CD4-positive, alpha-beta T cell treated with Interleukin-21 for 1 hour (primary cell): ENCODE measurements at regions not wholly inside any gene's neighbourhood (a gene's known extent, or its start where the extent isn't known, plus 50 kb on each side); places are given as distances from the start of the nearest gene placed in this dataset.
"Not testable (repeated sequence)": the region's sequence is repeated elsewhere in the genome, so short reads cannot be mapped to it uniquely, and the experiment has no call there.

ENCODE experiments used
- DNase-seq: peaks from one replicate; pipeline ENCODE4 v3.0.0-alpha.2; 2020

DNA sequence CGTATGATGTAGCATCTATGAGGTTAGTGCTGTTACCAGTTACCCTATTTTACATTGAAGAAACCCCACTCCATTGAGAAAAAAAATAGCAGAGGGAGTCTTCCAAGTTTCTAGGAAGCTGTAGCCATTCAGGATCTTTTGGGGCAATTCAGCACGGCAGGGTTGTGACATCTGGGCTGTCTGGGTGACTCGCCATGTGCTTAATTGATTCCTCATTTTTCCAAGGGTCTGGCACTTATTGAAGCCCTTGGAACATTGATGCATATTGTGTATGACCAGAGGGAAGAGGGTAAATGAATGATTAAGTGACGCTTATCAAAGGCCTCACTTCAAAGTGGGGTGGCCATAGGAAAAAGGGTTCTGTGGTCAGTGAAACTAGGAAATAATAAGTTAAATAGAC, 248.7 kb downstream of the ARHGAP12 start:
- DNase-seq = no peak

GRCh38 chr10:31678575-31679516, 249.8 kb downstream of the ARHGAP12 start:
- DNase-seq = no peak

DNA sequence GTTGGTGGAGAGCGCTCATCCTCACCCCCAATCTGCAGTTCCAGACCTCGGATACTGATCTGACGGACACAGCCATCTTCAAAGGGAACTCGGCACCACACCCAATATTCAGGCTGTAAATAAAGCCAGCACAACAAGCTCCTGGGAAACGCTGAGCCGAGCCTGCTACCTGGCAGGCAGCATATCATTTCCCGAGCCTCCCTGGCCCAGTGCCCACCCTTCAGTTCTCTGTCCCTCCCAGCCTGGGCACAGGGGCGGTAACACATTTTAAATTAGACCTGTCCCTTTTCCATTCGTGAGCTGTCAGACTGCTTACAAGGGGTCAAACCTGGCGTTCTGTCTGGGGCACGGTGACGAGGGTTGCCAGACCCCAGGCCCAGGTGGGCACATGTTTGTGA, 250.5 kb downstream of the ARHGAP12 start:
- DNase-seq = no peak

GRCh38 chr10:31677195-31678138, 251.2 kb downstream of the ARHGAP12 start:
- DNase-seq = no peak

GRCh38 chr10:31675726-31676125, 252.9 kb downstream of the ARHGAP12 start:
- no peak for DNase-seq

GRCh38 chr10:31669357-31669756, 259.3 kb downstream of the ARHGAP12 start:
- no peak for DNase-seq

GRCh38 chr10:31668326-31668725, 260.3 kb downstream of the ARHGAP12 start:
- DNase-seq = no peak

- not testable (repeated sequence) for DNase-seq
Observed at GRCh38 chr10:31665764-31666279, 262.8 kb downstream of the ARHGAP12 start.

GRCh38 chr10:31664803-31665202, 263.8 kb downstream of the ARHGAP12 start:
- no peak for DNase-seq

DNA sequence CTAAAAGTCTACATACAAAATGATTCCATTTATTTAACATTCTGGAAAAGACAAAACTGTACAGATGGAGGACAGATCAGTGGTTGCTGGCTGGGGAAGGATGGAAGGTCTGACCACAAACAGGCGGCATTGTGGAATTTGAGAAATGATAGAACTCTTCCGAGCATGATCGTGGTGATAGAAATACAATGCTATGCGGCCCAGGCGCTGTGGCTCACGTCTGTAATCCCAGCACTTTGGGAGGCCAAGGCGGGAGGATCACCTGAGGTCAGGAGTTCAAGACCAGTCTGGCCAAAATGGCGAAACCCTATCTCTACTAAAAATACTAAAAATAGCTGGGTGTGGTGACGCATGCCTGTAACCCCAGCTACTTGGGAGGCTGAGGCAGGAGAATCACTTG, 264.6 kb downstream of the ARHGAP12 start:
- DNase-seq = not testable (repeated sequence)

DNA sequence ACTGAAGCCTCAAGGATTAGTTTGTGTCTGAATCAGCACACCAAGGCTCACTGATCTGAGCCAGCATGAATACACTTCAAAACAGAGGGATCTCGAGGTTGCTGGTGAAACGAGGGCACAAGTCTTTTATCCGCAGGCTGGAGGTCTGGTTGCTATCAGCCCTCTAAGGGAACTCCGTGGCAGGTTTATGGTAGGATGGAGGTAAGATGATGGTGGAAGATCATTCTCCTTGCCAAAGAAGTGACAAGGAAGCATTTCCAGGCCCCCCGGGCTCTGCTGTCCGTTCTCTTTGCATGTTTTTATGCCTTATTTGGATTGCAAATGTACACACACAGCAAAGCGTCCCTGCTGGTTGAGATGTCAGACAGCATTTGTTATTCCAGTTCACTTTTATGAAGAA, 268.3 kb downstream of the ARHGAP12 start:
- no peak for DNase-seq

DNA sequence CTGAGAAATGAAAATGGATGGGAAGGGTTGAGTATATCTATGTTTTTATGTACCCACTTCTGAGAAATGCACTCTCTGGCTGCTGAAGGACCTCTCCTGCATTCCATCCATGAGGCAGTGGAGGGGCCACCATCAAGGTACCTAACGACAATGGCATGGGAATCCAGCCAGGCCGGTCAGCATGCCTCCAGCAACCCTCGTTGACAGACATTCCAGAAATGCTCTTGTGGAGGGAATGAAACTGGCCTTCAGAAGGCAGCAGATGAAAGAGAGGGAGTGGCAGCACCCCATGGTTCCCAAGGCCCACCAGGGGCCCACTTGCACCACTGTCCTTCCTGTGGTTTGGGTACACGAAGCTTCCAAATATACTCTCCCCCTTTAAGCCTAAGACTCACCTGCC, 269.0 kb downstream of the ARHGAP12 start:
- DNase-seq = no peak

DNA sequence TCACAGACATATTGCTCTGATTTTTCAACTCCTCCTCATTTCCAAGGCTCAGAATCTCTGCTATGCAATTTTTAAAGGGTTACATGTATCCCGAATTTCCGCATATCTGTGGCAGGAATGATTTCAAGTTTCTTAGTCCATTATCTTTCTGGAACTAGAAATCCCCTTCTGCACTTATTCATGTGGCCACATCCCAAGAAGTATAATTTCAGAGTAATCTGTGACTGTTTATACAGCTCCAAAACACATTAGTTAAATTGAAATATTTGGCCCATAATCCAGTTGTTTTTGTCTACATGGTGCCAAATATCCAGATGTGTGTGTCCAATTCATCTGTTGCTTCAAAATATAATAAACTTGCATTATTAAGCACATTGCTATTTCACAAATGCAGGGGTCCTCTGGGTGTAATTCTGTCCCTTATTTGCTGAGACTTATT, 271.2 kb downstream of the ARHGAP12 start:
- no peak for DNase-seq

- no peak for DNase-seq
Observed at GRCh38 chr10:31656851-31657433, 271.7 kb downstream of the ARHGAP12 start.

DNA sequence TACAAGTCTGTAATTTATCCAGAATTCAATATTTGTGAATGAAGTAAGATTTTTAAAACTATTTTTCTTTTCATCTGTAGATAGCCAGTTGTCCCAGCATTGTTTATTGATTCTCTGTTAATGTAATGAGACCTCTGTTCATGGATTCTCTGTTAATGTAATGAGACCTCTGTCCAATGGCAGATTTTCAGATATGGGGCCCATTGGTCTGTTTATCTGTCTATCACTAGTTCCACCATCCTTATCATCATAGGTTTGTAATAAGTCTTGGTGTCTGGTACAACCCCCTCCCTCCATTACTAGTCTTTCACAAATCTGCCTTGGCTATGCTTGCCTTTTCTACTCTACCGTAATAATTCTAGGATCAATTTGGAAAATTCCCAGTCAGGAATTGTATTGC, 276.6 kb downstream of the ARHGAP12 start:
- no peak for DNase-seq

DNA sequence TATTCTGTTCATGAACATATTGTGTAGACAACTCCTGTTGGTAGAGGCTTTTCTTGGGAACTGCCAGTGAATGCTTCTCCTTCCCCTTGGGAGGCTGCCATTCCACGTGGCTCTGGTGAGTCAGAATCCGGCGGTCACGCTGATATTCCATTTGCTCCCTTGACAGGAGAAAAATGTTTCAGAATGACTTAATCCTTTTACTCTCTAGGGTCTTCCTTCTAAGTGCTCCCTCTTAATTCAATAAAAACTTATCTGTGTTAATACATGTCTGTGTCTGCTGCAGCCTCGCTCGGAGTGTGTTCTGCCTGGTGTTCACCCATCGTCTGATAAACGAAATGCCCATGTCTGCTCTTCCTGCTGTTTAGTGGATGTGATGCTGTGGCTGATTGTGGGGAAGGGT, 278.6 kb downstream of the ARHGAP12 start:
- DNase-seq = no peak

- DNase-seq = no peak
Observed at GRCh38 chr10:31648966-31649365, 279.7 kb downstream of the ARHGAP12 start.

GRCh38 chr10:31647861-31648260, 280.8 kb downstream of the ARHGAP12 start:
- no peak for DNase-seq

DNA sequence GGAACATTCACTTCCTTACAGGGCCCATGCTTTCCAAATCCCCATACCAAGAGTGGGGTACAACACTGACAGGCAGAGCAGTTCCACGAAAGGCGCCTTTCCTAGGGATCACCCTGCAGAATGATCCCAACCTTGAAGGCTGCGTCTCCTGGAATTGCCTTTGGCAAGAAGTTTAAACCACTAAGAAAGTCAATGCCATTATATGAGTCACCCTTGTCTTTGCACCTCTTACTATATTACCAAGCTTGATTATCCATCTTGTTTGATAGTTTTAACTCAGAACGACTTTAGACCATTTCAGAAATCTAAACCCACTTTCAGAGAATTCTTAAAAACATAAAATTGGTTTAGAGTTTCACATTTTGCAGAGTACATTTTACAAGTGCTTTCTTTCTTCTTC, 282.1 kb downstream of the ARHGAP12 start:
- no peak for DNase-seq

DNA sequence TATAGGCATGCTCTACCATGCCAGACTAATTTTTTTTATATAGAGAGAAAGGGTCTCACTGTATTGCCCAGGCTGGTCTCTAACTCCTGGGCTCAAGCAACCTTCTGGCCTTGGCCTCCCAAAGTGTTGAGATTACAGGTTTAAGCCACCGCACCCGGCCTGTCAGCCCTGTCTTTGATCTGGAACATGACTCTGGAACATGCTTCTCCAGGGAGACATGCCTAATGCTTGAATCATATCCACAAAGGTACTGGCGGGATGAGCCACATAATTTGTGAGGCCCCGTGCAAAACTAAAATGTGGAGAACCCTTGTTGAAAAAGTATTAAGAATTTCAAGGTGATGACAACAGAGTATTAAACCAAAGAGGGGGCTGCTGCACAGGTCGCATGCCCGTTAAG, 282.8 kb downstream of the ARHGAP12 start:
- DNase-seq = no peak

DNA sequence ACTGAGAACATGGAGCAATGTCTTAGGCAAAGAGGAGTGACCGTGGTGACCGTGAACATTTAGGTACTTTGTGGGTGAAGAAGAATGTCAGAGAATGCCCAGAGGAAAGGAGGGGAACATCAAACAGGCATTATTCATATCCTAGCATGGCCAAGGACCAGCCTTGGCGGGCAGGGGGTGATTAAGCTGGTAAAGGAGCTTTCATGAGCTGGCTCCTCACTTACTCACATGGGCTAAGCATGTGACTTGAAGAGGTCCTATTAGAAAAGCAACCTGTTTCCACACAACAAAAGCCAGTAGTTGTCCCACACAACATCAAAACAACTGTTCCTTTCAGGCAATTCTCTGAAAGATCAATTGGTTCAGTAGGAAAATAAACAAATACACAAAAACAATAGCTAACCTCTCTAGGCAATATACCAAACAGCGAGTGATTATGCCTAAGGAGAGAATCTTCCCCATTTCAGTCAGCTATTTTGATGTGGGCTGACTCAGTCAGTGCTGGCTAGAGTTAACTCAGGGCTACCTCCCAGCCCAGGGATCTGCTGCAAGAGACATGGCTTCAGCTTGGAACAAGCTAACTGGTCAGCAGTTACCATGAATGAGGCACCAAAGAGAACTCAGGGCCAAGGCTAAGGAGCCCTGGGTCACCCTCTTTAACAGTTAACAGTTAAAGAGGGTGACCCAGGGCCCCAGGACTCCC, 283.5 kb downstream of the ARHGAP12 start:
- DNase-seq = no peak

- no peak for DNase-seq
Observed at GRCh38 chr10:31642281-31642680, 286.4 kb downstream of the ARHGAP12 start.
